Prostate gland (tissue), 2 donors: ENCODE measurements at regions not wholly inside any gene's neighbourhood (a gene's known extent, or its start where the extent isn't known, plus 50 kb on each side); places are given as distances from the start of the nearest gene placed in this dataset.

Source experiments
- DNase-seq: peaks from one replicate; pipeline ENCODE4 v3.0.0-alpha.2; 2019; ENCODE audit warnings: low spot score
- H3K27ac ChIP-seq, 2 donors: fragments of 200-600 bp; sonication (generic); 2 replicates each; pipeline ENCODE4 v1.5.1; 2017 to 2019
- H3K27me3 ChIP-seq: fragments of 200-600 bp; sonication (generic); replicated peaks from 2 replicates; pipeline ENCODE4 v1.5.1; 2019; ENCODE audit not compliant: insufficient read depth
- H3K36me3 ChIP-seq, 2 donors: fragments of 200-600 bp; sonication (generic); 1 replicate in 1 of 2; 2 replicates in 1 of 2; pipeline versions ENCODE4 v1.5.1 to v1.8.1; 2017 to 2019
- H3K4me1 ChIP-seq: fragments of 200-600 bp; sonication (generic); replicated peaks from 2 replicates; pipeline ENCODE4 v1.5.1; 2019
- H3K4me3 ChIP-seq, 2 donors: fragments of 200-600 bp; sonication (generic); 2 replicates each; pipeline ENCODE4 v1.5.1; 2017 to 2019
- H3K9me3 ChIP-seq: fragments of 200-600 bp; sonication (generic); 2 replicates; pipeline ENCODE4 v1.5.1; 2017
- CTCF ChIP-seq, 4 experiments: fragments of 200-600 bp in 2 of 4; fragments of 450-650 bp in 2 of 4; sonication (generic) in 2 of 4; IDR thresholded peaks; 1 replicate in 3 of 4; 2 replicates in 1 of 4; pipeline ENCODE4 v1.5.1; 2016 to 2019; ENCODE audit warnings: antibody characterized with exemption in 4 of 4, mild to moderate bottlenecking in 2 of 4, moderate library complexity in 2 of 4
- POLR2A ChIP-seq: fragments of 450-650 bp; IDR thresholded peaks from one replicate; pipeline ENCODE4 v1.6.1; 2016; ENCODE audit warnings: antibody characterized with exemption, mild to moderate bottlenecking
- POLR2AphosphoS5 ChIP-seq: sonication (generic); formaldehyde crosslinking; IDR thresholded peaks from one replicate; pipeline ENCODE4 v1.6.1; 2017; ENCODE audit warnings: antibody characterized with exemption
- WGBS: methylation state at CpG from one replicate; pipeline ENCODE4 v1.1.5; 2018; 5-methylcytosine and 5-hydroxymethylcytosine counted together
- intact Hi-C: fragments of 100-400 bp; cut with DNase I; formaldehyde crosslinking; loops from one replicate; pipeline ENCODE4 v1.14.2; 2022

- Histone ChIP-seq H3K36me3 (no peaks in the 10 kb centered on the region), H3K4me3 (no peak overlapping the region), H3K27ac (no peak overlapping the region), H3K4me1 (no peaks in the 10 kb centered on the region), H3K9me3 (no peaks in the 10 kb centered on the region), H3K27me3 (peaks cover 10% of the 10 kb centered on the region)
- TF ChIP-seq POLR2A (no peak), CTCF (IDR thresholded peaks at IDR 0.05) (no peak), POLR2AphosphoS5 (no peak)
- whole genome bisulfite sequencing, result 38% methylated on average over 13 of the region's 13 CpGs
- intact Hi-C loops, result no loop called here
- DNase-seq, result no peak
These were observed 741.5 kb downstream of the BRD1 start for GRCh38 chr22:49086181-49086580.

GRCh38 chr22:49084206-49084605 is 743.5 kb downstream of the BRD1 start:
- 82% methylated on average over 8 of the region's 8 CpGs for WGBS
- H3K4me1 ChIP-seq, result no peaks in the 10 kb centered on the region
- intact Hi-C loops, result no loop called here
- no peaks in the 10 kb centered on the region for H3K9me3 ChIP-seq
- H3K36me3 ChIP-seq, result no peaks in the 10 kb centered on the region
- no peak for TF ChIP-seq POLR2AphosphoS5
- TF ChIP-seq CTCF (IDR thresholded peaks at IDR 0.05), result no peak
- TF ChIP-seq POLR2A, result no peak
- no peak for DNase-seq
- H3K27ac ChIP-seq, result no peak overlapping the region
- no peak overlapping the region for H3K4me3 ChIP-seq
- H3K27me3 ChIP-seq, result peaks cover 14% of the 10 kb centered on the region

DNA sequence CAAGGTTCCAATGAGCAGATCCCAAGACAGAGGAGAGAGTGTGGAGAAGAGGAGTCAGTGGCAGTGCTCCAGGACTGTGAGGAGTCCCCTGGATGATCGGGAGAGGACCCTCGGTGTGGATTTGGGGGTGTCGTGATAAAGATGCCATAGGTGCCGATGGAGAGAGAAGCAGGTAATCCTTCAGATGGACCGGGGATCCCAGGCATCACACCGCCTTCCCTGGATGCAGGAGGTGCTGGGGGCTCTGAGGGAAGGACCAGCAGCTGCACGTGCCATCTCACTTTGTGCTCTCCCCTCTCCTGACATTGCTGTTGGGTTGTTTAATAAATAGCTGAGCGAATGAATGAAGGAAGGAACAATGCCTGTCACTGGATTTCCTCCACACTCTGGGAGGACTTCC is 744.1 kb downstream of the BRD1 start:
- peaks cover 14% of the 10 kb centered on the region for H3K27me3 ChIP-seq
- intact Hi-C loops, result no loop called here
- TF ChIP-seq POLR2AphosphoS5, result no peak
- TF ChIP-seq CTCF (IDR thresholded peaks at IDR 0.05), result no peak
- TF ChIP-seq POLR2A, result no peak
- H3K4me3 ChIP-seq, result no peak overlapping the region
- no peaks in the 10 kb centered on the region for H3K36me3 ChIP-seq
- H3K9me3 ChIP-seq, result no peaks in the 10 kb centered on the region
- no peak overlapping the region for H3K27ac ChIP-seq
- H3K4me1 ChIP-seq, result no peaks in the 10 kb centered on the region
- no peak for DNase-seq
- WGBS, result 83% methylated on average over 8 of the region's 8 CpGs

DNA sequence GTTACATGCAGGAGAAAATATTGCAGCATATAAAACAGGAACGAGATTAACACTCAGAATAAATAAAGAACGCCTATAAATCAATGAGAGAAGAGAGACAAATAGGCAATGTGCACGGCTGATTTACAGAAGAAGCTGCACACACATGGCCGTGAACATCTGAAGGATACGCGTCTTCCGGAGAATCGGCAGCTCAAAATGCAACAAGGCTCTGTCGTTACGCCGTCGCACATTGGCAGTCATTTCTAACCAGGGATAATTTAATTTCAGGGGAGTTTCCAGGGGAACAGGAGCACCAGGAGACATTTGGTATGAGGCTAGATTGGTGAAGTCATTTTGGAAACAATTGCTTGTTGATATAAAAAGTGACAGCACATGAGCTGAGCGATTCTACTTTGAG is 745.2 kb downstream of the BRD1 start:
- WGBS, result 71% methylated on average over 13 of the region's 13 CpGs
- Histone ChIP-seq H3K4me3 (no peak overlapping the region), H3K36me3 (no peaks in the 10 kb centered on the region), H3K9me3 (no peaks in the 10 kb centered on the region), H3K27me3 (peaks cover 10% of the 10 kb centered on the region), H3K4me1 (no peaks in the 10 kb centered on the region), H3K27ac (no peak overlapping the region)
- intact Hi-C loops, result no loop called here
- TF ChIP-seq POLR2A (no peak), CTCF (IDR thresholded peaks at IDR 0.05) (no peak), POLR2AphosphoS5 (no peak)
- no peak for DNase-seq

DNA sequence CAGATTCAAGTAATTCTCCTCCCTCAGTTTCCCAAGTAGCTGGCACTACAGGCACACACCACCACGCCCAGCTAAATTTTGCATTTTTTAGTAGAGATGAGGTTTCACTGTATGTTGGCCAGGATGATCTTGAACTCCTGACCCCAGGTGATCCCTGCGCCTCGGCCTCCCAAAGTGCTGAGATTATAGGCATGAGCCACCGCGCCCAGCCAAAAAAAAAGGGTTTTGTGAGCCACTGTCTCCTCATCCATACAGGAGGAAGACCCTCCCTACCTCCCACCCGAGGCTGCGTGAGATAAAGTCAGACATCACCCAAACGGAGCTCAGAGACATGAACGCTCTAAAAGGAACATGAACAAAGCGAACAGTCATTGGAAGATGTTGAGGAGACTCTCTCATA is 745.7 kb downstream of the BRD1 start:
- intact Hi-C loops, result no loop called here
- DNase-seq, result no peak
- WGBS, result 69% methylated on average over 10 of the region's 10 CpGs
- no peaks in the 10 kb centered on the region for H3K9me3 ChIP-seq
- H3K4me3 ChIP-seq, result no peak overlapping the region
- no peak overlapping the region for H3K27ac ChIP-seq
- H3K4me1 ChIP-seq, result no peaks in the 10 kb centered on the region
- TF ChIP-seq POLR2A, result no peak
- TF ChIP-seq CTCF (IDR thresholded peaks at IDR 0.05), result no peak
- no peak for TF ChIP-seq POLR2AphosphoS5
- H3K36me3 ChIP-seq, result no peaks in the 10 kb centered on the region
- H3K27me3 ChIP-seq, result peaks cover 10% of the 10 kb centered on the region
